DND-41 (cell line): ENCODE measurements at regions not wholly inside any gene's neighbourhood (a gene's known extent, or its start where the extent isn't known, plus 50 kb on each side); places are given as distances from the start of the nearest gene placed in this dataset.

Source experiments
- CTCF ChIP-seq: IDR thresholded peaks from 2 replicates; pipeline ENCODE4 v1.5.1; 2012; ENCODE audit warnings: borderline replicate concordance, low read length, moderate library complexity, mild to moderate bottlenecking; ENCODE audit not compliant: poor library complexity, severe bottlenecking; ENCODE audit errors: extremely low read depth
- EZH2 ChIP-seq: IDR thresholded peaks from 3 replicates; pipeline ENCODE4 v1.6.1; 2012; ENCODE audit warnings: borderline replicate concordance, low read depth, mild to moderate bottlenecking, moderate library complexity, low read length, inconsistent platforms; ENCODE audit not compliant: severe bottlenecking

GRCh38 chr6:137550535-137550934, 56.3 kb upstream of the OLIG3 start:
- TF ChIP-seq CTCF (no peak), EZH2 (no peak)
